Activated naive CD4-positive, alpha-beta T cell treated with anti-CD3 and anti-CD28 coated beads, Interleukin-2, amount 50 U/mL, for 72 hours (primary cell): ENCODE measurements at regions not wholly inside any gene's neighbourhood (a gene's known extent, or its start where the extent isn't known, plus 50 kb on each side); places are given as distances from the start of the nearest gene placed in this dataset.

Experiments
- ATAC-seq, 2 donors: fragments of 150-1000 bp; cut with Tn5 transposase; 2 replicates each; pipeline ENCODE4 v1.10.0; 2021; ENCODE audit warnings: mild to moderate bottlenecking in 2 of 2, moderate library complexity in 2 of 2
- DNase-seq, 2 donors: peaks; one replicate each; pipeline ENCODE4 v3.0.0; 2021 to 2022; ENCODE audit warnings: low spot score in 2 of 2
- H3K27ac Mint-ChIP-seq, 2 donors: one replicate each; pipeline ENCODE4 v1.8.0; 2022; ENCODE audit warnings: mild to moderate bottlenecking in 2 of 2, mixed read lengths in 2 of 2
- H3K36me3 Mint-ChIP-seq, 2 donors: one replicate each; pipeline ENCODE4 v1.8.0; 2022; ENCODE audit warnings: mixed read lengths in 2 of 2
- H3K9me3 Mint-ChIP-seq, 2 donors: one replicate each; pipeline ENCODE4 v1.8.0; 2022; ENCODE audit warnings: mixed read lengths in 2 of 2

DNA sequence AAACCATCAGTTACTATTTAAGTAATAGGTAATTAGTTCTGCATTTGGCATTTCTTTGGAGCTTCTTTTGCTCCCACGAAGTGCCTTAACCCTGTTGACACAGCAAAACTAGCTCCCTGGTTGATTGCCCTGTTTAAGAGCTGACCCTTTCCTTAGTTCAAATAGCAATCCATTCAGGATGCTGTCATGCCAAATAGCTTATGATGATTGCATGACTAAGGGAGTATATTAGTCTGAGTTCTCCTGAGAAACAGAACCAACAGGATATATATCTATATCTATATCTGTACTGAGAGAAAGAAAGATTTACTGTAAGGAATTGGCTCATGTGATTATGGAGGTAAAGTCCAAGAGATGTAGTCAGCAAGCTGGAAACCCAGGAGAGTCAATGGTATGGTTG is 50.3 kb upstream of the SPRED1 start:
- Mint-ChIP-seq H3K27ac (no peak overlapping the region), H3K9me3 (no peaks in the 10 kb centered on the region), H3K36me3 (no peaks in the 10 kb centered on the region)
- no peak for DNase-seq
- ATAC-seq: no peak
